G401.6 (cell line): ENCODE measurements at regions not wholly inside any gene's neighbourhood (a gene's known extent, or its start where the extent isn't known, plus 50 kb on each side); places are given as distances from the start of the nearest gene placed in this dataset.

Source experiments
- FAIRE-seq: peaks from 2 replicates; lab custom pipeline; 2012; peaks lifted over from hg19 to GRCh38; lab: Jason Lieb, UNC

DNA sequence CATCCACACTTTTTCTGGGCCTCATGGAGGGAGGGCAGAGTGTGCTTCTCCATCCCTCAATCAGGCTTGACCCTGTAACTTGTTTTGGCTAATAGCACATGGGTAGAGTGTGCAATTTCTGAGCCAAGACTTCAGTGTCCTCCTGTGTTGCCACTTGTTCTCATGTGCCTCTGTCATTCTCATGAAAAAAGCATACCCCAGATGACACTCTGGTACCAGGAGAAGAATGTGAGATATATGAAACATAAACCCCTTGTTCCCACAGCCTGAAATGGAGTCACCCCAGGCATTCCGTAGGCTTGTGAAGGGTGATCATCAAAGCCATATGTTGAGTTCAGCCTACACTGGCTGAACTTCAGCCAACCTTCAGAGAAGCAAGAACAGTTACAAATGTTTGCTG lies 239.2 kb upstream of the MIR17HG start:
- no peak for FAIRE-seq

DNA sequence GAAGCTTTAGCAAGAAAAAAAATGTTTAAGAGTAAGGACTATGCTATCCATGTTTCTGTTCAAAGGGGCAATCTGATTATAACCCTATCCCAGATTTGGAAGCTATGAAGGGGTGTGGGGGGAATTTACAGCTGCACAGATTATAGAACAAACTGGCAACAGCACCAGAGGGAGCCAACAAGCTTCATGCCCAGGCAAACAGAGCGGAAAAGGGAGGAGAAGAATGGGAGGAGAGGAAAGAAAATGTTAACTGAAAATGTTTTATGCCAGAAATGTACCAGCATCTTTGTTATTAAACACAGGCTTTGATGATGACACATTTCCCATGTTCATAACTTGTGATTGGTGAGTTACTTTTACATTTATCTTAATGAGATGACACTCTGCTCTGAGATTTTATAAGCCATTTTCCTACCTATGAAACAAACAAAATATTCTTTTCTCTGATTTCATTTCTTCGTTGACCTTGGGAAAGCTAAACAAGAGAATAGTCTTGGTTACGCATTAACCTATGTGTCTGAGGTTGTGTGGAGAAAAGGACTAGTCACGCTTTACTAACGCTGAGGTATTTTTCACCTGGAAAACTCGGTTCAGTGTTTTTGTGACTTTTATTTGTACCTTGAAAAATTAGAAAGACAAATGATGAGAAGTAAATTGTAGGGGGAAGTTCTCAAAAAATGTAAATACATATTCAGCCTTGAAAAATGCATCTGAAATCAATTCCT lies 235.8 kb upstream of the MIR17HG start:
- FAIRE-seq: no peak

DNA sequence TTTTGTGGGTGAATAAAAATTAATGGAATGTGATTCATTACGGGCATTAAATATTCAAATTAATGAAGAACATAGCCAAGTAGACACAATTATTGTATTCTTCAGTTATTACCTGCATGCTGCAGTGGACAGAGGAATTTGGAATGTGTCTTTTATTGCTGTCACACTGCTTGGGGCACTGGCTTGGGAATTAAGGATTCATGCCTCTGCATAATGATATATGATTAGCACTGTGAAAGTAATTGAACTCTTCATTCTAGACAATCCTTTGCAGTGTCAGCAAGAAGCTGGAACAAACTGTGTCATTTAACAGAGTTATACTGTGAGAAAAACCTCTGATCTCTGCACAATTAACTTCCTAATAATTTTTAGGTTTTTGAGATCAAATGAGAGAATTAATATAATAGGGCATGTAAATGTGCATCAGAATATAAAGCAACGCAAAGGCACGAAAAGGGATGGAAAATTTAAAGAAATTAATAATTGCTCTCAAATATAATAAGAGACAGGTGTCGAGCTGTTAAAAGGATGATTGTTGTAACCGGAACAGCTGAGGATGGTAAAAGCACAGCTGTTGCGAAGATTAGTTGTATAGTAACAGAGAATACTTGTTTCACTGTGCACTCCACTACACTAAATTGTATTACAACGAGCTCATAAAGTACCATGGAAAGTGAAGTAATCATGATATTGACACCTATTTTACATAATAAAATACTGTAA lies 235.1 kb upstream of the MIR17HG start:
- no peak for FAIRE-seq

DNA sequence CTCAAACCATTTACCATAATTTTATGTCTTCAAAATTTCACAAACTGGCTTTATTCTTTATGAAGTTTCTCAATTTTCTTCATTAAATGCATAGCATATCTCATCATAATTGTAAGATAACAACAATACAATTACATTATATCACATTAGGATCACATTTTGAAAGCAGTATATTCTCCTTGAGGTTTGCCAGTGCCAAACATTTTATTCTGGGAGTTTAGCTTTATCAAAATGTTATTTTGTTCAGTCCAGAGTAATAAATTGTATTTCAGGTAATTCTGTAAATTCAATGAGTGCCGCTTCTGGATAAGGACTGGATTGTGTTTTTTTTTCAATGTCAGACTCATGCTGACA lies 234.6 kb upstream of the MIR17HG start:
- FAIRE-seq: no peak

DNA sequence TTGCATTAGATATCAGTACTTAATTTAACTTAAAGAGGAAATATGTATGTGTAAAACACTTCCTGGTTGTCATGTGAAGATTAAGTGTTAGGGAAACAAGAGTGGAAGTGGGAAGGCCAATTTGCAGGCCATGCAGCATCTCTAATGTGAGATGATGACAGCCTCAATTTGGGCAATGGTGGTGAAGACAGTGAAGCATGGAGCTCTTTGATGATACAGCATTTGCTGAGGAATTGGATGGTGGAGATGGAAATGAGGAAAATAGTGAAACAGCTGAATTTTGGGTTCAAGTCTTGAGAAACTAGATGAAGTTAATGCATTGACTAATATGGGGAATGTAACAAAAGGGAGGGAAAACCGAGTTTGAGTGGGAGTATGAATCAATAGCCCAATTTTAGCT lies 231.7 kb upstream of the MIR17HG start:
- FAIRE-seq: no peak

DNA sequence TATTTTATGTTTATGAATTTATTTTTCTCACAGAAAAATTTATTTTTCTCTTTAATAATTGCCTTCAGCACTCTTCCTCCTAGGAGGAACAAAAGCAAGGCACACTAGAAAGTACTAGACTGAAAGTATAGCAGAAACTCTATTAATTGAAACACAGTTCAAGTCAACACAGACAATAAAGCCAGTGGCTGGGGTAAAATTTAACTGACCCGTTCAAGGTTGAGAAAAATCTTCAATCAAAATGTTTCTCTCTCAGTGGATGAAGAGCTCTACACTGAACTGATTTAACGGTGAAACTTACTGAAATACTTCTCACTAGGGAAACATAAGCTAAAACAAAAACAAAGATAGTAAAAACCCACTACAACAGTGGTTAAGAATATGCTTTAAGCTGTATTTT lies 230.1 kb upstream of the MIR17HG start:
- FAIRE-seq: no peak

DNA sequence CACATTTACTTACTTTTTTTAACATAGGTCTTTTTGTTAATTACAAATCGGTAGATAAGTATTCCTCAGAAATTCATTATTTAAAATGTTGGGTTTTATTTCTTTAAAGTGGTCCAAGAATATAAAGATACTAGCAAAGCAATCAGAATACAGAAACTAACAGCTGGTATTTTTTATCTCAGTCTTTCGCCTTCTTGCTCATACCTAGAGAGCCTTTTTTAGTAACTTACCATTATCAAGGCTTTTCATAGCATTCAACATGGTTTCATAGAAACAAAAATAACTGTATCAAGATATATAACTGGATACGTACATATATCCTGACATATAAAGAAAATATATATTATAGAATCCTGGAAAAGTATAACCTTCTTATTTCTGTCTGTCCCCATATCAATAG lies 227.8 kb upstream of the MIR17HG start:
- no peak for FAIRE-seq

DNA sequence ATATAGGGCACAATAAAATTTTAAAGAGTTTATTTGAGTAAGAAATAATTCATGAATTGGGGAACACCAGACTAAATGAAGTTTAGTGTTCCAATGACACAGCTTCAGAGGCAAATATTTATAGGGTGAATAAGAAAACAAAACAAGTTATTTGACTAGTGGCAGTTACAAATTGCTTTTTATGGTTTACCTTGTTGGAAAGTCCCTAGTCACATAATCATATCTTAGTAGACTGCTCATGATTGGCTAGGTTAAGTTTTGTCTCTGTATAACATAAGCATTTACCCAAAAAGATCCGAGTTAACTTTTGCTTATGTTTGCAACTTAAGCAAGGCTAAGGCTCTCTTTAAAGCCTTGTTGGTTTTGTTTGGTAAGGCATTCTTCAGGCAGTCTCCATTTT lies 224.7 kb upstream of the MIR17HG start:
- FAIRE-seq: no peak

DNA sequence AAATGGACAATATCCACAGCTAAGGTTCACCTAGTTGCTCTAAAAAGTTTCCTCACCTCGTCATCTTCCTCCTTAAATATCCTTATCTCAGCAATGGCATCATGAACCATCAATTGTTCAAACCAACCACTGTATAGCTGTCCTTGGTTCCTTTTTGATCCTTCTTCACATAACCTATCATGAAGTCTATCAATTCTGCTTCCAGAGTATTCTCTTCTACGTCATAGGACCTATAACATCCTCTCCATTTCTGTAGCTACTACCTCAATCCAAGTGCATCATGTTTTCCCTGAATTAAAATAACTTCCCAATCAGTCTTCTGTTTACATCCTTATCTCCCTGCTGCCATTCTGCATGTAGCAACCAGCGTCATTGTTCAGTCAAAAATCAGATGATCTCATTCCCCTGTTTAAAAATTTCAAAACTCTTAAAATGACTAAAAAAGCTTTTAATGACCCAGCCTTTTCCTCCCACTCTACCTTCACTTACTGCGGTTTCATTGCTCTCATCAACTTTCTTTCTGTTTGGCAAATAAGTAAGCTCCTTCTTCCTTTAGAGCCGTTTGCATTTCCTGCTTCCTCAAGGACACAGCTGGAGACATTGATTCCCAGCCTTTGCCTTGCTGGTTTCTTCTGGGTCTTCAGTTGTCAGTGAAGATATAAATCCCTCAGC lies 223.9 kb upstream of the MIR17HG start:
- no peak for FAIRE-seq

DNA sequence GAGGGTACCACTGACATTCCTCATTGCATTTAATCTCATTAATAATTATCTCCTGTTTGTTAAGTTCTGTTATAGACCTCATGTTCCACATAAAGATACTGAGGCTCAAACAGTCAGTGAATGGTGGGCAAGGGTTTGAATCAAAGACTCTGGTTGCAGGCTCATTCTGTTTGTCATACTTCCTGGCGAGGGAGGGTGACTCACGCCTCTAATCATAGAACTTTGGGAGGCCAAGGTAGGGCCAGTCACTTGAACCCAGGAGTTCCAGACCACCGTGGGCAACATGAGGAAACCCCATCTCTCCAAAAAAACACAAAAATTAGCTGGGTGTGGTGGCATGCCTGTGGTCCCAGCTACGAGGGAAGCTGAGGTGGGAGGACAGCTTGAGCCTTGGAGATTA lies 220.7 kb upstream of the MIR17HG start:
- FAIRE-seq: no peak

DNA sequence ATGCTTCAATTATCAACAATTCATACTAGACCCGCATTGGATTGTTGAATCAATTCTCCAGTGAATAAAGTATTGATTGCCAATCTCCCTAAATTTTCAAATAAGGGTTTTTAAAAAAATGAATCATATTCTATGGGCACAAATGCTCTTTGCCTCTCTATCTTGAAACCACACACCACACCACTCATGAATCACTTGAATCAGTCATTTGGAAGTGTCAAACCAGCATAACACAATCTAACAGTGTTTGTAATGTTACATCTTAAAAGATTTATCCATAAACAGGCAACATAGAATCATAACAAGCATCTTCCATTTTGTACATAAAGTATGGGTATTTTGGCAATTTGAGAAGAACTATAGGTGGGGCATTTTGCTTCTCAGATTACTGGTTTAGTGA lies 219.5 kb upstream of the MIR17HG start:
- FAIRE-seq: no peak

DNA sequence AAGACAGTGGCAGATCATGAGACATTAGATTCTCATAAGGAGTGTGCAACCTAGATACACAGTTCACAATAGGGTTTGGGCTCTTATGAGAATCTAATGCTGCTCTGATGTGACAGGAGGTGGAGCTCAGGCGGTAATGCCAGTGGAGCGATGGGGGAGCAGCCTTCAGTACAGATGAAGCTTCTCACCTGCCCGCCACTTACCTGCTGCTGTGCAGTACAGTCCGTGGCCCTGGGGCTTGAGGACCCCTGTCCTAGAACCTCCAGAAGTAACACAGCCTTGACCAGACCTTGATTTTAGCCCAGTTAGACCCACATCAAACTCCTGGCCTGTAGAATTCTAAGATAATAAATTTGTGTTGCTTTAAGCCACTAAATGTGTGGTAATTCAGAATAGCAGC lies 215.1 kb upstream of the MIR17HG start:
- no peak for FAIRE-seq

DNA sequence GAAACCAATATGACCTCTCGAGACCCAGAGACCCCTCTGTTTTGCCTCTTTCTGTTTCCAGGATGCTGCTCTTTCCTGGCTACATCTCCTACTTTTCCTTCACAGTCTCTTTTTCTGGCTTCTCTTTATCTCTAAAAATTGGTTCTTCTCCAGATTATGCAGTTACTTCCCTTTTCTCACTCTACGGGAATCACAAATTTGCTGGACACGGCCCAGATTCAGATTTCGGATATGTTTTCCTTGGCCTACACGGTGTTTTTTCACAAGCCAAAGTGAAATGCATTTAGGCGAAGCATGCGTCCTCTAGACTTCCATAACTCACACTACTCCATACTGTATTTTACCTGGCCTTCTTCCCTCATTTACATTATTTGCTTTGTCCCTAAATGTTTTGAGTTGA lies 214.7 kb upstream of the MIR17HG start:
- FAIRE-seq: no peak

DNA sequence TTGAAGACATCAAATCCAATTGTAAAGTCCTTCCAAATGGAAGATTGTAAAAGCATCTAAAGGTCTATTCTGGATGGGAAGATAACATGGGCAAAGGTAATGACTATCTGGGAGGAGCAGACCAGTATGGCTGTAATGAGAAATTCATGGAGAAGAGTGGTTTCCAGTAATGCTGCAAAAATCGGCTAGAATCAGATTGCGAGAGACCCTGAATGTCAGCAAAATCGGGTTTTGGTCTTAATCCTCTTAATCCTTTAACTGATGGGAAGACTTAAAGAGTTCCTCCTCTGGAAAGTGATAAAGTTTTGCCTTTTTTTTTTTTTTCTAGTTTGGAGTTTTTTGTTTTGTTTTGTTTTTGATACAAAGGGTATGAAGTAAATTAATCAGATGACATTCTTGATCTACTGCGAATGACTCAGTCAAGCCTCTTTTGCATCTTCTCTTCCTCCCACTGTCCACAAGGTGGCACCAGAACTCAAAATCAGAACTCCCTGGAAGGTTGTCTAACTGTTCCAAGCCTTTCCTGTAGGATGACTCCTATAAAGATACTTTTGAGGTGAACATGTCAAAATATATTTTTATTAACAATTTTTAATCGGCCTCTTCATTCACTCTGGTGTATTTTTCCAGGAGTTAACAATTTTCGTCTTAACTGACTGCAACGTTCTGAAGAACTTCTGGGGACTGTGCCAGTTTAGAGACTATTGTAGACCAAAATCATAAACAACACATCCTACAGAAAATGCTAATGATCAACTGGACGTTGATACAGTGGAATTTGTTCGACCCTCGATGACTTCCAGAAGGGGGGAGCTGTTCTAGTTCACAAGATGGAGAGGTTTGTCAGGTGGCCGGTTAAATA lies 213.3 kb upstream of the MIR17HG start:
- peak; percentile 92 for FAIRE-seq

DNA sequence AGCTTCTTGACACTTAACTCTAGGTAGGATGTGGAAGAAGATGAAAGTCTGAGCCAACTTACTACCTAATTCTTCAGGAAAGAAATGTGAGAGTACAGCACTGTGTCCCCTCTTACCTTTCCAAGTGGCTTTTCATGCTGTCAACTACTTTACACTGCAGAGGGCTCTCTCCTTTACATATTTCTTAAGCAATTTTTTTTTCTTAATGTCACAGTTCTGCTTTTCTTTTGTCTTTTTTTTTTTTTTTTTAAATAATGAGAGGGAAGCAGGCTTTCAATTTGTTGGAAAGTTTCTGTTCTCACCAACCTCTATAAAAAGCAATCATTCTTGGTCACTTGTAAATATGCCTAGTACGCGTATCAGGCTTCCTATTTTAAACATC lies 212.7 kb upstream of the MIR17HG start:
- no peak for FAIRE-seq

DNA sequence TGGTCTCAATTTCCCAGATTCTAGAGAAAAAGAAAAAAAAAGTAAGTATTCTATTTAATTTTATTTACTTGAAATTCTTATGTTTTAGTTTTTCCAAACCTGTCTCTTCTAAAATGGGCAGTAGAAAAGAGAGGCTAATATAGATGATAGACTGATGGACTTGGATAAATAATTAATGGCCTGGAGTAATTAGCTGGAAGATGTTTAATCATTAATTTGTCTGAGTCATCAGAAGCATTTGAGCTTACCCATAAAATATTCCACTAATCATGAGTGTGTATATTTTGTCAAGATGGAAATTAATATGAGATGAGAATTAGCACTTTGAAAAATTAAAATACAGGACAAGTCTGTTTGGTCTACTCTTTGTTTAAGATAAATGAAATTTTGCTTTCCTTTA lies 212.1 kb upstream of the MIR17HG start:
- no peak for FAIRE-seq

DNA sequence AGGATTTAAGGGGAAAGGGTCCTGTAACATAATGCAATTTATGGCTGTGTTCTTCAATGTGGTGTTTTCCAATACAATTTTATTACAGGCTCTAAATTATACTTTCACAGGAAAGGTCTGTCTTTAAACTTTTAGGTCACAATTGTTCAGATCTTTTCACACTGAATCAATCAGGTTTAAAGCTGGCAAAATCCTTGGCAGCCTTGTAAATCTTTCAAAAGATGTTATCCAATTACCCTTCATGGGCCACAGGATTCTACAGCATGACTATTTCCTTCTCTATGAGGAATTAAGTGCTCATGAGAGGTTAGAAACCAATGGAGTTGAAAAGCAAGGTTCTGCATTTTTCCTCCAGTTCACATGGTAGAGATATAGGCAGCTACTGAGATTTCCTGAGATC lies 211.5 kb upstream of the MIR17HG start:
- FAIRE-seq: no peak

DNA sequence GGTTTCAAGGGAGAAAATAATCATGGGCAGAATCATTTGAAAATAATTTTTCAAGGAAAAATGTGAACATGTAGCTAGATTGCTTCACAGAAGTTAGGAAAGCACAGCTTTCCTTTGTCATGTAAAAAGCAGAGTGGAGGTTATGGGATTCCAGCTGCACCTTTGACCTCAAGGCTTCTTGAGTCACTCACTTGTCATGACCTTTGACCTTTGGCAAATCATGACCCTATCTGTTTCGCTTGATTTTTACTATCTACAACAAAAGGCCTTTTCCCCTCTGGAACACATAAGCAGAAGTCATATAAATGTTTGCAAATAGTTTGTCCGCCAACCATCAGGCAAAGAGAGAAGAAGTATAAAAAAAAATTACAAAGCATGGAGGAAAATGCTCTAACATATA lies 210.7 kb upstream of the MIR17HG start:
- no peak for FAIRE-seq

DNA sequence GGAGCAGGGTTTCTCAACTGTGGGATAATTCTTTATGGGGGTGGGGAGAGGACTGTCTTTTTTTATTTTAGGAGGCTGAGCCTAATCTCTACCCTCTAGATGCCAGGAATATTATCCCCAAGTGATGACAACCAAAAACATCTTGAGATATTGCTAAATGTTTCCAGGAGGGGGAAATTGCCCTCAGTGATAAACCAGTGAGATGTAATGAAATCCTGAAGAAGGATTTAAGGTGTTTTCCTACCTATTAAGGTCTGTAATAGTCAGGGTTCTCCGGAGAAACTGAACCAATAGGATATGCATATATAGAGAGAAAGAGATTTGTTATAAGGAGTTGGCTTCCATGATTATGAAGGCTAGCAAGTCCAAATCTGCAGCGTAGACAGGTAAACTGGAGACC lies 208.3 kb upstream of the MIR17HG start:
- FAIRE-seq: no peak

DNA sequence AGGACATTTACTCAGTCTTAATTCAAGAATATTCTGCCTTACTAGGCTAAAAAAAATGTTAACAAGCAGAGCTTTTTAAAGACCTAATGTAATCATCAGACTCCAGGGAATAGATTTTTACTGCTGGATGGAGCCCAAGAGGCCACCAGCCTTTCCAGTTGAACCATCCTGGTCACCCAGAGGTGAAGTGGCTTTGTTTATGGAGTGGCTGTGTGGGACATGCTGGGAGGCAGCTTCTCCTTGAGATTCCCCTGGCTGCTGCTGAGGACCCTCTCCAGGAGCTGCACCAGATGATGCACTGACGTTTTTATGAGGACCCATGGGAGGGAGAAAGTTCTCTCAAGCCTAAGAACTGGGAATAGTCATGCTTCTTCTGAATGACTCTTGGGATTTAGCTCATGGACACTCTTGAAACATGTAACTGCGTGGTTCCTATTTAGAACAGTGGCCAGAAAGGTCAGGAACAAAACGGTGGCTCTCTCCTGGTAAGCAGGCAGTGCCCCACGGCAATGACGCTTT lies 205.9 kb upstream of the MIR17HG start:
- no peak for FAIRE-seq

DNA sequence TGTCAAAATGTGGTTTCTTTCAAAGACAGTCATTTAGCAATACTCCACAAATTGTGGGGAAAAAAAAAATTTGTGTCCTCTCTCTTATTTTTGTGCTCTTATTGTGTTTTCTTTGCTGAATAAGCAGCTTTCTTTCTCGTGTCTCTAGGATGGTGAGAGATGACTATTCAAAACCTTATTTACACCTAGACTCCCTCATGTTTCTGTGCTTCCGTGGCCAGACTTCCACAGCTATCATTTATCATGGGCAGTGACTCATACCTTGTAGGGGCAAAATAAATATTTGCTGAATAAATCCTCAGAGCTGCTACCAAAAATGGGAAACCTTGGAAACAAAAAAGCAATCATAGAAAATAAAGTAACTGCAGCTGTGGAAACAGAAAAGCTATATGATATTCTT lies 204.9 kb upstream of the MIR17HG start:
- no peak for FAIRE-seq

DNA sequence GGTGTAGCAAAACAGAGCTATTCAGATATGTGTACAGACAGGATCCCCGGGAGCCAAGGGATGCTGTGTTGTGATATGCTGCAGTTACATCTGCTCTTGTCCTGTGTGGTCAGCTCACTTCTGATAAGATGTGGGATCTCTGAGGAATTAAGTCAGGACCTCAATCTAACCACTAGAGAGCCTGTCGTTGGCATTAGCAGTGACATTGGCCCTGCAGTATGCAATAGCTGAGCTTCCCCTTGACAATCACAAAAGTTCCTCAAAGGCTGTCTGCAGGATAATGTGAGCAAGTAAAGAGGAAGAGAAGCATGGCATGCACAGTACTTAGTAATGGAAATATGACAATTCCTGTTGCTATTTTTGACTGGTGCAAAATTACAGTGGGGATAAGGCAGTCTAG lies 203.4 kb upstream of the MIR17HG start:
- no peak for FAIRE-seq

DNA sequence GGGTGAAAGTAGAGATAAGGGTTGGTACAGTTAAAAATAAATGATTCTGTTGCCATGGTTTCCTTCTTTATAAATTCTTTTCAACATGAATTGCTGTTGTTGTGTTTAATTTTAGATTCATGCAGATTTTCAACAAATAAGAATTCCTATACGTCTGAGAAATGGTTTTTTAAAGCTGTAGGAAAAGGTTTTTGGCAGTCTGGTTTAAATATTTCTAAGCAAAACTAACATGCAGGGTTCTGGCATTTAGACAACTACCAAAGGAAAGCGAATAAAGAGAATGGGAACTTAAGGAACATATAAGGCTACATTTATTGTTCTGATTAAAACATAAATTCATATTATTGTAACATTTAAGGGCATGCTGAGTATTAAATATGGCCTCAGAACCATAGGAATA lies 203.0 kb upstream of the MIR17HG start:
- no peak for FAIRE-seq
